WERI-Rb-1 (cell line): ENCODE measurements at regions not wholly inside any gene's neighbourhood (a gene's known extent, or its start where the extent isn't known, plus 50 kb on each side); places are given as distances from the start of the nearest gene placed in this dataset.
A peak's percentile ranks its signal among the peaks of the same experiment; 100 is the strongest.

Experiments used
- DNase-seq: peaks from one replicate; pipeline ENCODE4 v3.0.0-alpha.2; 2020
- H3K27ac ChIP-seq: fragments of 250-450 bp; sonication (Bioruptor Pico); 2 replicates; pipeline ENCODE4 v1.5.1; 2020; ENCODE audit warnings: mild to moderate bottlenecking, moderate library complexity
- H3K27me3 ChIP-seq: fragments of 250-450 bp; sonication (Bioruptor Pico); 2 replicates; pipeline ENCODE4 v1.5.1; 2021; ENCODE audit warnings: mild to moderate bottlenecking, low read depth, moderate library complexity; ENCODE audit not compliant: insufficient read depth, severe bottlenecking
- H3K36me3 ChIP-seq: fragments of 250-450 bp; sonication (Bioruptor Pico); 2 replicates; pipeline ENCODE4 v1.5.1; 2020; ENCODE audit warnings: mild to moderate bottlenecking, moderate library complexity
- H3K4me3 ChIP-seq: 2 replicates; pipeline ENCODE4 v1.5.1; 2011; ENCODE audit warnings: low read depth, mild to moderate bottlenecking, control low read depth, low read length
- H3K9me3 ChIP-seq: fragments of 250-450 bp; sonication (Bioruptor Pico); 2 replicates; pipeline ENCODE4 v1.5.1; 2021; ENCODE audit warnings: mild to moderate bottlenecking, moderate library complexity; ENCODE audit not compliant: severe bottlenecking
- CTCF ChIP-seq: IDR thresholded peaks from 2 replicates; pipeline ENCODE4 v1.5.1; 2011; ENCODE audit warnings: low read depth, mild to moderate bottlenecking, control low read depth, inconsistent platforms, low read length

- TF ChIP-seq CTCF, result no peak
- Histone ChIP-seq H3K27me3 (no peaks in the 10 kb centered on the region), H3K4me3 (no peak overlapping the region), H3K9me3 (no peaks in the 10 kb centered on the region), H3K27ac (no peak overlapping the region), H3K36me3 (no peaks in the 10 kb centered on the region)
- no peak for DNase-seq
These were observed 591.4 kb downstream of the ETS1 start for GRCh38 chr11:127995921-127996320.

- no peak overlapping the region for H3K4me3 ChIP-seq
- no peak for TF ChIP-seq CTCF
- H3K27ac ChIP-seq, result no peak overlapping the region
- H3K36me3 ChIP-seq, result no peaks in the 10 kb centered on the region
- DNase-seq, result no peak
- H3K9me3 ChIP-seq, result no peaks in the 10 kb centered on the region
- H3K27me3 ChIP-seq, result no peaks in the 10 kb centered on the region
These were observed 592.6 kb downstream of the ETS1 start for GRCh38 chr11:127994736-127995135.

- Histone ChIP-seq H3K27ac (no peak overlapping the region), H3K36me3 (no peaks in the 10 kb centered on the region), H3K4me3 (no peak overlapping the region), H3K9me3 (no peaks in the 10 kb centered on the region), H3K27me3 (no peaks in the 10 kb centered on the region)
- TF ChIP-seq CTCF, result 0 out of 2 replicates have a peak, but pooled peaks have one; percentile 31
- peak; percentile 8 for DNase-seq
These were observed 593.6 kb downstream of the ETS1 start for GRCh38 chr11:127993788-127994187.

GRCh38 chr11:127993281-127993680, 594.1 kb downstream of the ETS1 start:
- TF ChIP-seq CTCF, result no peak
- Histone ChIP-seq H3K36me3 (no peaks in the 10 kb centered on the region), H3K27me3 (no peaks in the 10 kb centered on the region)

GRCh38 chr11:127986073-127986472, 601.3 kb downstream of the ETS1 start:
- H3K9me3 ChIP-seq, result no peaks in the 10 kb centered on the region
- H3K27me3 ChIP-seq, result no peaks in the 10 kb centered on the region
- H3K27ac ChIP-seq, result no peak overlapping the region
- no peaks in the 10 kb centered on the region for H3K36me3 ChIP-seq
- no peak for DNase-seq
- H3K4me3 ChIP-seq, result no peak overlapping the region
- no peak for TF ChIP-seq CTCF

More at GRCh38 chr11:127993281-127993680, 594.1 kb downstream of the ETS1 start:
- H3K4me3 ChIP-seq, result no peak overlapping the region
- DNase-seq, result no peak
- H3K9me3 ChIP-seq, result no peaks in the 10 kb centered on the region
- H3K27ac ChIP-seq, result no peak overlapping the region

- DNase-seq, result no peak
These were observed 614.5 kb downstream of the ETS1 start for GRCh38 chr11:127972816-127973215.

More at GRCh38 chr11:127972816-127973215, 614.5 kb downstream of the ETS1 start:
- Histone ChIP-seq H3K27ac (no peak overlapping the region), H3K9me3 (no peaks in the 10 kb centered on the region), H3K27me3 (no peaks in the 10 kb centered on the region), H3K4me3 (no peak overlapping the region), H3K36me3 (no peaks in the 10 kb centered on the region)
- TF ChIP-seq CTCF, result no peak
